ENCODE measurements at regions not wholly inside any gene's neighbourhood (a gene's known extent, or its start where the extent isn't known, plus 50 kb on each side); places are given as distances from the start of the nearest gene placed in this dataset.

DNA sequence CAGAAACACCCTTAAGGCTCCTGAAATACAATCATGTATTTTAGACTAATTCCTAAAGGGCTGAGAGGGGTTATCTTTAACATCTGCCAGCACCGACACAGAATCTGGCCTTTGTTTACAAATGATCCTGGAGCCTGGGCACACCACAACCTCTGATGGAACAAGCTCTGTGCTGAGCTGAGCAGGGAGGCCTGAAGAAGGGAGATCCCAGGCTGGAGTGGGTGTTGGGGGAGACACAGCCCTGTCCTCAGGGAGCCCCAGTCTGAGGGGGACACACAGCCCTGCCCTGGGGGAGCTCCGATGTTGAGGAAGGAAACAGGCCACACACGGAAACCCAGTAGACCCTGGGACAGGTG, 130.5 kb downstream of the VEGFA start:
- no peaks in the 10 kb centered on the region for H3K36me3 ChIP-seq (ENCODE audit: control insufficient read depth, insufficient read depth, low read length)
- H3K4me1 ChIP-seq (replicated peaks in 1 of 2; ENCODE audit: control insufficient read depth in 2 of 2, insufficient read depth in 2 of 2, low read length in 2 of 2), result peaks cover 16 to 35% of the 10 kb centered on the region in 2 experiments; a peak in 4 of 5 replicates
- H4K20me1 ChIP-seq (replicated peaks; ENCODE audit: control insufficient read depth, insufficient read depth, low read length), result no peaks in the 10 kb centered on the region
- H2AFZ ChIP-seq (ENCODE audit: low read depth, low read length), result peak overlapping the region; percentile 61; the same call in 1 of the 2 replicates
- POLR2A ChIA-PET, result interaction anchor here (0.6 to 2.5 kb wide), 8 partner anchors 9 to 270 kb away, joined by 3 to 21 read pairs (median 4); no protein-coding TSS in a partner anchor
- H3K4me2 ChIP-seq (ENCODE audit: insufficient read depth, low read length), result no peak overlapping the region
- CTCF ChIA-PET (ENCODE audit: low intra/inter-chr PET ratio), result no interaction called here
- intact Hi-C loops (cut with micrococcal nuclease), result no loop called here
- peak overlapping the region in 1 of 2 experiments; percentile 54; a peak in 2 of 4 replicates for H3K9ac ChIP-seq (ENCODE audit: insufficient read depth in 1 of 2, low read depth in 2 of 2, low read length in 2 of 2)
- no peaks in the 10 kb centered on the region for H3K9me3 ChIP-seq (replicated peaks; ENCODE audit: control insufficient read depth, insufficient read depth, low read depth, low read length)
- WGBS (ENCODE audit: insufficient coverage, low coverage, missing lambda C conversion rate), result 45% methylated on average over 2 of the region's 3 CpGs
- ATAC-seq, result no peak
- H3K27ac ChIP-seq (ENCODE audit: extremely low read depth, low read depth, low read length), result no peak overlapping the region
- TF ChIP-seq GMEB1 (CRISPR knock-in tag; IDR thresholded peaks at IDR 0.05), result no peak
- no peak for TF ChIP-seq DDX20 (tag; IDR thresholded peaks at IDR 0.05; ENCODE audit: low read depth)
- TF ChIP-seq ARID2 (IDR thresholded peaks at IDR 0.05), result no peak
- TF ChIP-seq RHOXF2B (CRISPR knock-in tag; conservative IDR thresholded peaks at IDR 0.05), result 0 out of 2 replicates have a peak, but pooled peaks have one; percentile 30
- no peak for DNase-seq (ENCODE audit: extremely low read depth in 1 of 4, low spot score in 3 of 4)
- BruUV-seq (replicated peaks), result no TSS peak
- H3K4me3 ChIP-seq, result no peak overlapping the region
- FAIRE-seq, result no peak
- H3K79me2 ChIP-seq (ENCODE audit: control insufficient read depth, insufficient read depth, low read length), result no peaks in the 10 kb centered on the region
- H3K27me3 ChIP-seq (ENCODE audit: control insufficient read depth in 2 of 2, insufficient read depth in 2 of 2, low read length in 2 of 2), result no peaks in the 10 kb centered on the region
- in situ Hi-C loops (cut with MboI), result no loop called here
- H3K9me1 ChIP-seq (ENCODE audit: control insufficient read depth, insufficient read depth, low read length), result no peaks in the 10 kb centered on the region

DNA sequence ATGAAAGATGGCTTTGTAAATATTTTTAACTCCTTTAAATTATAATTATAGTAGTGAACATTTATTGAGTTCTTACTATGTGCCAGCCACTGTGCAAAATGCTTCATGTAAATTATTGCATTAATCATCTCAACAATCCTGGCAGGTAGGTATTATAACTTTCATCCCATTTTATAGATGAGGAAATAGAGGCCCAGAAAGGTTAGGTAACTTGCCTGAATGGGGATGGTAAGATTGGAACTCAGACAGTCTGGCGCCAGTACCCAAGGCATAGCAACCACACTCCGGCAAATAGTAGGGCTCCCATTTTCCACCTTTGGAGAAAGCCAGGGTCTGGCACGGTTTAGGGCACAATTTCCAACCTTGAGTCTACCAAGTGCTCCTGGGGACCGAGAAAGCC, 129.8 kb downstream of the VEGFA start:
- no peak overlapping the region; a peak in 1 of 4 replicates for H3K9ac ChIP-seq (ENCODE audit: insufficient read depth in 1 of 2, low read depth in 2 of 2, low read length in 2 of 2)
- H3K4me3 ChIP-seq, result no peak overlapping the region
- no peak for FAIRE-seq
- no peak overlapping the region for H2AFZ ChIP-seq (ENCODE audit: low read depth, low read length)
- H4K20me1 ChIP-seq (replicated peaks; ENCODE audit: control insufficient read depth, insufficient read depth, low read length), result no peaks in the 10 kb centered on the region
- no peaks in the 10 kb centered on the region for H3K79me2 ChIP-seq (ENCODE audit: control insufficient read depth, insufficient read depth, low read length)
- DNase-seq (ENCODE audit: extremely low read depth in 1 of 4, low spot score in 3 of 4), result no peak
- peaks cover 11 to 32% of the 10 kb centered on the region in 2 experiments; a peak in 4 of 5 replicates for H3K4me1 ChIP-seq (replicated peaks in 1 of 2; ENCODE audit: control insufficient read depth in 2 of 2, insufficient read depth in 2 of 2, low read length in 2 of 2)
- no peaks in the 10 kb centered on the region for H3K9me1 ChIP-seq (ENCODE audit: control insufficient read depth, insufficient read depth, low read length)
- ChIA-PET POLR2A (interaction anchor here (0.6 to 1.4 kb wide), 5 partner anchors 10 to 130 kb away, joined by 3 to 10 read pairs (median 3); partner anchors contain the start of gene VEGFA), CTCF (ENCODE audit: low intra/inter-chr PET ratio) (no interaction called here)
- in situ Hi-C loops (cut with MboI) (no loop called here), intact Hi-C loops (cut with micrococcal nuclease) (no loop called here)
- H3K36me3 ChIP-seq (ENCODE audit: control insufficient read depth, insufficient read depth, low read length), result no peaks in the 10 kb centered on the region
- H3K27me3 ChIP-seq (ENCODE audit: control insufficient read depth in 2 of 2, insufficient read depth in 2 of 2, low read length in 2 of 2), result no peaks in the 10 kb centered on the region
- H3K4me2 ChIP-seq (ENCODE audit: insufficient read depth, low read length), result no peak overlapping the region
- no peaks in the 10 kb centered on the region for H3K9me3 ChIP-seq (replicated peaks; ENCODE audit: control insufficient read depth, insufficient read depth, low read depth, low read length)
- BruUV-seq (replicated peaks), result no TSS peak
- no peak for ATAC-seq
- no peak overlapping the region for H3K27ac ChIP-seq (ENCODE audit: extremely low read depth, low read depth, low read length)
- 78% methylated on average over 4 of the region's 4 CpGs for WGBS (ENCODE audit: insufficient coverage, low coverage, missing lambda C conversion rate)
- TF ChIP-seq NCOA6 (IDR thresholded peaks at IDR 0.05), result no peak
- TF ChIP-seq, protein P1, sequence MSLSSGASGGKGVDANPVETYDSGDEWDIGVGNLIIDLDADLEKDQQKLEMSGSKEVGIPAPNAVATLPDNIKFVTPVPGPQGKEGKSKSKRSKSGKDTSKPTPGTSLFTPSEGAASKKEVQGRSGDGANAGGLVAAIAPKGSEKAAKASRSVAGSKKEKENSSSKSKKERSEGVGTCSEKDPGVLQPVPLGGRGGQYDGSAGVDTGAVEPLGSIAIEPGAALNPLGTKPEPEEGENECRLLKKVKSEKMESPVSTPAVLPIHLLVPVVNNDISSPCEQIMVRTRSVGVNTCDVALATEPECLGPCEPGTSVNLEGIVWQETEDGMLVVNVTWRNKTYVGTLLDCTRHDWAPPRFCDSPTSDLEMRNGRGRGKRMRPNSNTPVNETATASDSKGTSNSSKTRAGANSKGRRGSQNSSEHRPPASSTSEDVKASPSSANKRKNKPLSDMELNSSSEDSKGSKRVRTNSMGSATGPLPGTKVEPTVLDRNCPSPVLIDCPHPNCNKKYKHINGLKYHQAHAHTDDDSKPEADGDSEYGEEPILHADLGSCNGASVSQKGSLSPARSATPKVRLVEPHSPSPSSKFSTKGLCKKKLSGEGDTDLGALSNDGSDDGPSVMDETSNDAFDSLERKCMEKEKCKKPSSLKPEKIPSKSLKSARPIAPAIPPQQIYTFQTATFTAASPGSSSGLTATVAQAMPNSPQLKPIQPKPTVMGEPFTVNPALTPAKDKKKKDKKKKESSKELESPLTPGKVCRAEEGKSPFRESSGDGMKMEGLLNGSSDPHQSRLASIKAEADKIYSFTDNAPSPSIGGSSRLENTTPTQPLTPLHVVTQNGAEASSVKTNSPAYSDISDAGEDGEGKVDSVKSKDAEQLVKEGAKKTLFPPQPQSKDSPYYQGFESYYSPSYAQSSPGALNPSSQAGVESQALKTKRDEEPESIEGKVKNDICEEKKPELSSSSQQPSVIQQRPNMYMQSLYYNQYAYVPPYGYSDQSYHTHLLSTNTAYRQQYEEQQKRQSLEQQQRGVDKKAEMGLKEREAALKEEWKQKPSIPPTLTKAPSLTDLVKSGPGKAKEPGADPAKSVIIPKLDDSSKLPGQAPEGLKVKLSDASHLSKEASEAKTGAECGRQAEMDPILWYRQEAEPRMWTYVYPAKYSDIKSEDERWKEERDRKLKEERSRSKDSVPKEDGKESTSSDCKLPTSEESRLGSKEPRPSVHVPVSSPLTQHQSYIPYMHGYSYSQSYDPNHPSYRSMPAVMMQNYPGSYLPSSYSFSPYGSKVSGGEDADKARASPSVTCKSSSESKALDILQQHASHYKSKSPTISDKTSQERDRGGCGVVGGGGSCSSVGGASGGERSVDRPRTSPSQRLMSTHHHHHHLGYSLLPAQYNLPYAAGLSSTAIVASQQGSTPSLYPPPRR (CRISPR knock-in tag; IDR thresholded peaks at IDR 0.05; ENCODE audit: borderline replicate concordance), result no peak
- TF ChIP-seq LEF1 (IDR thresholded peaks at IDR 0.05), result no peak
- TF ChIP-seq BCOR (IDR thresholded peaks at IDR 0.05), result peak; percentile 81; the same call in 1 of the 2 replicates
- peak; percentile 93 for TF ChIP-seq RBM25 (IDR thresholded peaks at IDR 0.05; ENCODE audit: low read depth, low read length, severe bottlenecking)
- TF ChIP-seq ADNP (tag; IDR thresholded peaks at IDR 0.05), result 0 out of 2 replicates have a peak, but pooled peaks have one; percentile 64
- TF ChIP-seq KDM1A (IDR thresholded peaks at IDR 0.05), result peak in 1 of 2 experiments; percentile 28; a peak in 1 of 4 replicates

Data from K562 (cell line).